ENCODE measurements at regions not wholly inside any gene's neighbourhood (a gene's known extent, or its start where the extent isn't known, plus 50 kb on each side); places are given as distances from the start of the nearest gene placed in this dataset.

DNA sequence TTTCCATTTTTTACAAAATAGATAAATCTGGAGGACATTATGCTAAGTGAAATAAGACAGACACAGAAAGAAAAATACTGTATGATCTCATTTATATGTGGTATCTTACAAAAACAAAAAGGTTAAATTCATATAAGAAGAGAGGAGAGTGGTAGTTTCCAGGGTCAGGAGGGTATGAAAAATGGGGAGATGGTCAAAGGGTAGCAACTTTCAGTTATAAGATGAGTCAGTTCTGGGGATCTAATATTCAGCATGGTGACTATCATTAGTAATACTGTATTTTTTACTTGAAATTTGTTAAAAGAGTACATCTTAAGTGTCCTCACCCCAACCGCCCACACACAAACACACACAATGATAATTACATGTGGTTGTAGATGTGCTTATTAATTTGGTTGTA, 1250.1 kb downstream of the SORCS1 start:
- no peak for DNase-seq (ENCODE audit: low read depth, low spot score)
- CTCF ChIA-PET: no interaction called here
- Histone ChIP-seq H3K27me3 (ENCODE audit: control insufficient read depth, insufficient read depth, low read length) (no peaks in the 10 kb centered on the region), H3K27ac (ENCODE audit: low read length) (no peak overlapping the region), H3K4me1 (ENCODE audit: control insufficient read depth, insufficient read depth, low read length) (no peaks in the 10 kb centered on the region), H3K9me3 (ENCODE audit: control insufficient read depth, insufficient read depth, low read depth, low read length) (no peaks in the 10 kb centered on the region), H3K36me3 (ENCODE audit: control insufficient read depth, insufficient read depth, low read length) (no peaks in the 10 kb centered on the region), H3K4me3 (ENCODE audit: low read depth in 2 of 2, low read length in 2 of 2) (no peak overlapping the region)
- POLR2A ChIA-PET: no interaction called here
- intact Hi-C loops (cut with micrococcal nuclease; ENCODE audit: unreplicated experiment) (no loop called here), in situ Hi-C loops (cut with HindIII; ENCODE audit: low pct_unique_long_range_greater_than_20kb, low sequenced_read_pairs) (no loop called here)
- no peak for ATAC-seq
- TF ChIP-seq, protein P1, sequence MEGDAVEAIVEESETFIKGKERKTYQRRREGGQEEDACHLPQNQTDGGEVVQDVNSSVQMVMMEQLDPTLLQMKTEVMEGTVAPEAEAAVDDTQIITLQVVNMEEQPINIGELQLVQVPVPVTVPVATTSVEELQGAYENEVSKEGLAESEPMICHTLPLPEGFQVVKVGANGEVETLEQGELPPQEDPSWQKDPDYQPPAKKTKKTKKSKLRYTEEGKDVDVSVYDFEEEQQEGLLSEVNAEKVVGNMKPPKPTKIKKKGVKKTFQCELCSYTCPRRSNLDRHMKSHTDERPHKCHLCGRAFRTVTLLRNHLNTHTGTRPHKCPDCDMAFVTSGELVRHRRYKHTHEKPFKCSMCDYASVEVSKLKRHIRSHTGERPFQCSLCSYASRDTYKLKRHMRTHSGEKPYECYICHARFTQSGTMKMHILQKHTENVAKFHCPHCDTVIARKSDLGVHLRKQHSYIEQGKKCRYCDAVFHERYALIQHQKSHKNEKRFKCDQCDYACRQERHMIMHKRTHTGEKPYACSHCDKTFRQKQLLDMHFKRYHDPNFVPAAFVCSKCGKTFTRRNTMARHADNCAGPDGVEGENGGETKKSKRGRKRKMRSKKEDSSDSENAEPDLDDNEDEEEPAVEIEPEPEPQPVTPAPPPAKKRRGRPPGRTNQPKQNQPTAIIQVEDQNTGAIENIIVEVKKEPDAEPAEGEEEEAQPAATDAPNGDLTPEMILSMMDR (IDR thresholded peaks at IDR 0.05): no peak
- TF ChIP-seq POLR2AphosphoS5 (IDR thresholded peaks at IDR 0.05; ENCODE audit: low read depth, low read length) (no peak), TCF7L2 (IDR thresholded peaks at IDR 0.05; ENCODE audit: low read depth, low read length) (no peak), SIN3A (IDR thresholded peaks at IDR 0.05; ENCODE audit: borderline replicate concordance, insufficient read depth, low read depth, low read length) (no peak)
- TF ChIP-seq, protein P2, sequence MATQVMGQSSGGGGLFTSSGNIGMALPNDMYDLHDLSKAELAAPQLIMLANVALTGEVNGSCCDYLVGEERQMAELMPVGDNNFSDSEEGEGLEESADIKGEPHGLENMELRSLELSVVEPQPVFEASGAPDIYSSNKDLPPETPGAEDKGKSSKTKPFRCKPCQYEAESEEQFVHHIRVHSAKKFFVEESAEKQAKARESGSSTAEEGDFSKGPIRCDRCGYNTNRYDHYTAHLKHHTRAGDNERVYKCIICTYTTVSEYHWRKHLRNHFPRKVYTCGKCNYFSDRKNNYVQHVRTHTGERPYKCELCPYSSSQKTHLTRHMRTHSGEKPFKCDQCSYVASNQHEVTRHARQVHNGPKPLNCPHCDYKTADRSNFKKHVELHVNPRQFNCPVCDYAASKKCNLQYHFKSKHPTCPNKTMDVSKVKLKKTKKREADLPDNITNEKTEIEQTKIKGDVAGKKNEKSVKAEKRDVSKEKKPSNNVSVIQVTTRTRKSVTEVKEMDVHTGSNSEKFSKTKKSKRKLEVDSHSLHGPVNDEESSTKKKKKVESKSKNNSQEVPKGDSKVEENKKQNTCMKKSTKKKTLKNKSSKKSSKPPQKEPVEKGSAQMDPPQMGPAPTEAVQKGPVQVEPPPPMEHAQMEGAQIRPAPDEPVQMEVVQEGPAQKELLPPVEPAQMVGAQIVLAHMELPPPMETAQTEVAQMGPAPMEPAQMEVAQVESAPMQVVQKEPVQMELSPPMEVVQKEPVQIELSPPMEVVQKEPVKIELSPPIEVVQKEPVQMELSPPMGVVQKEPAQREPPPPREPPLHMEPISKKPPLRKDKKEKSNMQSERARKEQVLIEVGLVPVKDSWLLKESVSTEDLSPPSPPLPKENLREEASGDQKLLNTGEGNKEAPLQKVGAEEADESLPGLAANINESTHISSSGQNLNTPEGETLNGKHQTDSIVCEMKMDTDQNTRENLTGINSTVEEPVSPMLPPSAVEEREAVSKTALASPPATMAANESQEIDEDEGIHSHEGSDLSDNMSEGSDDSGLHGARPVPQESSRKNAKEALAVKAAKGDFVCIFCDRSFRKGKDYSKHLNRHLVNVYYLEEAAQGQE (IDR thresholded peaks at IDR 0.05; ENCODE audit: insufficient read depth in 1 of 2, low read depth in 2 of 2, low read length in 1 of 2): no peak
- no TSS peak for BruUV-seq (replicated peaks)

DNA sequence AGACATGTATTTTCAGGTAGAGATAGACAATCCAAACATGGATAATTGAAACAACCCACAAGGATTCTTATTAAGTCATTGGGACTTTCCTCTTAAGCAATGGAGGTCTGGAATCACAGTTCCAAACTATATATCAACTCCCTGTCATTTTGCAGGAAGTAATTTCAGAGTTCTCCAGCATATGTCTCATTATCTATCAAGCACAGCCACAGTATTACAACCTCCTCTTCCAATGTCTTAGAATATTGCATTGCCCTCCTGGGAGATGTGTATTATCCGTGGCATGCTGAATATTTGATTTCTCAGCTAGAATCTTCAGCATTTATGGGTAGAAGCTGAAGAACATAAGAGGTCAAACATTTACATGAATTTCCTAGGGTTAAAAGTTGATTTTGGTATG, 1255.8 kb downstream of the SORCS1 start:
- BruUV-seq (replicated peaks): no TSS peak
- no peak for ATAC-seq
- no peaks in the 10 kb centered on the region for H3K4me1 ChIP-seq (ENCODE audit: control insufficient read depth, insufficient read depth, low read length)
- DNase-seq (ENCODE audit: low read depth, low spot score): no peak
- H3K4me3 ChIP-seq (ENCODE audit: low read depth in 2 of 2, low read length in 2 of 2): no peak overlapping the region
- CTCF ChIA-PET: no interaction called here
- no peak overlapping the region for H3K27ac ChIP-seq (ENCODE audit: low read length)
- intact Hi-C loops (cut with micrococcal nuclease; ENCODE audit: unreplicated experiment): no loop called here
- POLR2A ChIA-PET: no interaction called here
- TF ChIP-seq SIN3A (IDR thresholded peaks at IDR 0.05; ENCODE audit: borderline replicate concordance, insufficient read depth, low read depth, low read length) (no peak), TCF7L2 (IDR thresholded peaks at IDR 0.05; ENCODE audit: low read depth, low read length) (no peak), POLR2AphosphoS5 (IDR thresholded peaks at IDR 0.05; ENCODE audit: low read depth, low read length) (no peak)
- TF ChIP-seq, protein P1 (IDR thresholded peaks at IDR 0.05): no peak
- TF ChIP-seq, protein P2 (IDR thresholded peaks at IDR 0.05; ENCODE audit: insufficient read depth in 1 of 2, low read depth in 2 of 2, low read length in 1 of 2): no peak
- H3K27me3 ChIP-seq (ENCODE audit: control insufficient read depth, insufficient read depth, low read length): no peaks in the 10 kb centered on the region
- H3K9me3 ChIP-seq (ENCODE audit: control insufficient read depth, insufficient read depth, low read depth, low read length): no peaks in the 10 kb centered on the region
- no peaks in the 10 kb centered on the region for H3K36me3 ChIP-seq (ENCODE audit: control insufficient read depth, insufficient read depth, low read length)
- in situ Hi-C loops (cut with HindIII; ENCODE audit: low pct_unique_long_range_greater_than_20kb, low sequenced_read_pairs): no loop called here

Data from Panc1 (cell line).